IPS-NIHi11 (cell line): ENCODE measurements at regions not wholly inside any gene's neighbourhood (a gene's known extent, or its start where the extent isn't known, plus 50 kb on each side); places are given as distances from the start of the nearest gene placed in this dataset.

Experiments used
- DNase-seq: peaks from one replicate; pipeline ENCODE4 v3.0.0; 2012; ENCODE audit warnings: mixed read lengths, low spot score

- DNase-seq, result peak; percentile 55
Observed at GRCh38 chr9:1429297-1429696, 379.1 kb downstream of the DMRT2 start.

- no peak for DNase-seq
Observed at GRCh38 chr9:1431461-1431860, 381.3 kb downstream of the DMRT2 start.

- peak; percentile 15 for DNase-seq
Observed at GRCh38 chr9:1434052-1434767, 384.1 kb downstream of the DMRT2 start.

GRCh38 chr9:1434811-1435210 is 384.7 kb downstream of the DMRT2 start:
- DNase-seq, result no peak

GRCh38 chr9:1440256-1440655 is 390.1 kb downstream of the DMRT2 start:
- DNase-seq, result no peak

- DNase-seq, result no peak
Observed at GRCh38 chr9:1442105-1442504, 391.9 kb downstream of the DMRT2 start.

- no peak for DNase-seq
Observed at GRCh38 chr9:1443450-1443849, 393.3 kb downstream of the DMRT2 start.

GRCh38 chr9:1446671-1447070 is 396.5 kb downstream of the DMRT2 start:
- no peak for DNase-seq

GRCh38 chr9:1453636-1454035 is 403.5 kb downstream of the DMRT2 start:
- peak; percentile 32 for DNase-seq

- DNase-seq, result no peak
Observed at GRCh38 chr9:1454211-1454610, 404.1 kb downstream of the DMRT2 start.

GRCh38 chr9:1454616-1455347 is 404.6 kb downstream of the DMRT2 start:
- no peak for DNase-seq

- no peak for DNase-seq
Observed at GRCh38 chr9:1455766-1456165, 405.6 kb downstream of the DMRT2 start.

- DNase-seq, result no peak
Observed at GRCh38 chr9:1456301-1457024, 406.3 kb downstream of the DMRT2 start.

GRCh38 chr9:1457460-1457859 is 407.3 kb downstream of the DMRT2 start:
- DNase-seq, result no peak

- no peak for DNase-seq
Observed at GRCh38 chr9:1458503-1458902, 408.3 kb downstream of the DMRT2 start.

- peak; percentile 78 for DNase-seq
Observed at GRCh38 chr9:1460143-1460769, 410.1 kb downstream of the DMRT2 start.

- DNase-seq, result no peak
Observed at GRCh38 chr9:1461812-1462211, 411.7 kb downstream of the DMRT2 start.

GRCh38 chr9:1462626-1463308 is 412.6 kb downstream of the DMRT2 start:
- no peak for DNase-seq

- DNase-seq, result no peak
Observed at GRCh38 chr9:1469996-1470395, 419.8 kb downstream of the DMRT2 start.

- DNase-seq, result no peak
Observed at GRCh38 chr9:1473956-1474634, 423.9 kb downstream of the DMRT2 start.

GRCh38 chr9:1474671-1475070 is 424.5 kb downstream of the DMRT2 start:
- DNase-seq, result no peak
